ENCODE measurements at regions not wholly inside any gene's neighbourhood (a gene's known extent, or its start where the extent isn't known, plus 50 kb on each side); places are given as distances from the start of the nearest gene placed in this dataset.

GRCh38 chr6:144969602-144970272 lies 684.6 kb downstream of the UTRN start:
- H2BK12ac ChIP-seq (ENCODE audit: low read depth, low read length) = no peak overlapping the region
- 80% methylated on average over 6 of the region's 6 CpGs; no CpG with 5 or more reads in 1 of the 2 experiments for WGBS, 2 experiments (ENCODE audit: extremely low coverage in 1 of 2, insufficient coverage in 1 of 2, insufficient read length in 1 of 2, insufficient replicate concordance in 2 of 2, low coverage in 1 of 2, low lambda C conversion rate in 2 of 2, missing lambda C conversion rate in 1 of 2)
- no peak for FAIRE-seq
- TF ChIP-seq TAF7 (optimal IDR thresholded peaks at IDR 0.05; ENCODE audit: borderline replicate concordance, low read depth, low read length) = no peak
- no peak for TF ChIP-seq NRF1 (IDR thresholded peaks at IDR 0.05; ENCODE audit: low read depth, low read length)
- no peak for TF ChIP-seq HDAC2 (IDR thresholded peaks at IDR 0.05; ENCODE audit: borderline replicate concordance in 1 of 2, low read depth in 2 of 2, low read length in 2 of 2)
- TF ChIP-seq CTBP2 (IDR thresholded peaks at IDR 0.05; ENCODE audit: borderline replicate concordance, insufficient read depth, insufficient read length, low read length) = no peak
- TF ChIP-seq, protein P1, sequence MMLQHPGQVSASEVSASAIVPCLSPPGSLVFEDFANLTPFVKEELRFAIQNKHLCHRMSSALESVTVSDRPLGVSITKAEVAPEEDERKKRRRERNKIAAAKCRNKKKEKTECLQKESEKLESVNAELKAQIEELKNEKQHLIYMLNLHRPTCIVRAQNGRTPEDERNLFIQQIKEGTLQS (IDR thresholded peaks at IDR 0.05; ENCODE audit: insufficient read depth, low read depth, low read length) = no peak
- TF ChIP-seq SIX5 (IDR thresholded peaks at IDR 0.05; ENCODE audit: low read depth, low read length) = no peak
- no peak for TF ChIP-seq RFX5 (IDR thresholded peaks at IDR 0.05; ENCODE audit: borderline replicate concordance, low read depth, low read length)
- TF ChIP-seq, protein P2, sequence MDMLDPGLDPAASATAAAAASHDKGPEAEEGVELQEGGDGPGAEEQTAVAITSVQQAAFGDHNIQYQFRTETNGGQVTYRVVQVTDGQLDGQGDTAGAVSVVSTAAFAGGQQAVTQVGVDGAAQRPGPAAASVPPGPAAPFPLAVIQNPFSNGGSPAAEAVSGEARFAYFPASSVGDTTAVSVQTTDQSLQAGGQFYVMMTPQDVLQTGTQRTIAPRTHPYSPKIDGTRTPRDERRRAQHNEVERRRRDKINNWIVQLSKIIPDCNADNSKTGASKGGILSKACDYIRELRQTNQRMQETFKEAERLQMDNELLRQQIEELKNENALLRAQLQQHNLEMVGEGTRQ (IDR thresholded peaks at IDR 0.05; ENCODE audit: low read length) = no peak
- TF ChIP-seq POLR2A (IDR thresholded peaks at IDR 0.05; ENCODE audit: control extremely low read depth in 1 of 2, low read depth in 2 of 2, low read length in 2 of 2) = no peak
- no peaks in the 10 kb centered on the region for H3K23me2 ChIP-seq (ENCODE audit: low read depth, low read length)
- H4K8ac ChIP-seq (ENCODE audit: extremely low read depth, insufficient read depth, low read length) = no peak overlapping the region
- ChIA-PET POLR2A (ENCODE audit: partially characterized antibody) (no interaction called here), CTCF (ENCODE audit: partially characterized antibody) (no interaction called here)
- no peak overlapping the region for H3K4ac ChIP-seq (replicated peaks; ENCODE audit: insufficient read length, low read depth, low read length)
- H4K20me1 ChIP-seq (replicated peaks in 1 of 2; ENCODE audit: control insufficient read depth in 1 of 2, insufficient read depth in 2 of 2, low read length in 2 of 2) = no peaks in the 10 kb centered on the region
- no peak overlapping the region for H3K4me2 ChIP-seq (ENCODE audit: insufficient read depth in 1 of 2, low read depth in 2 of 2, low read length in 2 of 2)
- no peak overlapping the region for H2BK5ac ChIP-seq (ENCODE audit: low read depth, low read length)
- H2BK20ac ChIP-seq (ENCODE audit: low read length) = no peak overlapping the region
- no peaks in the 10 kb centered on the region for H3K79me1 ChIP-seq (ENCODE audit: low read depth, low read length)
- H3K79me2 ChIP-seq (ENCODE audit: control insufficient read depth in 1 of 2, insufficient read depth in 2 of 2, low read length in 2 of 2) = no peaks in the 10 kb centered on the region
- H3K9ac ChIP-seq (replicated peaks in 1 of 4; ENCODE audit: extremely low read depth in 1 of 4, low read depth in 3 of 4, low read length in 3 of 4) = no peak overlapping the region
- H3K56ac ChIP-seq (replicated peaks; ENCODE audit: insufficient read length, low read depth, low read length) = no peak overlapping the region
- no peak overlapping the region for H3K14ac ChIP-seq (ENCODE audit: insufficient read length)
- H2BK120ac ChIP-seq (replicated peaks; ENCODE audit: low read depth, low read length) = no peak overlapping the region
- H3K36me3 ChIP-seq (ENCODE audit: control insufficient read depth in 2 of 4, insufficient read depth in 4 of 4, low read length in 3 of 4) = no peaks in the 10 kb centered on the region
- H3K18ac ChIP-seq (ENCODE audit: extremely low read depth, low read length) = no peak overlapping the region
- H3K23ac ChIP-seq (ENCODE audit: insufficient read length) = no peak overlapping the region
- no peak overlapping the region for H2BK15ac ChIP-seq (ENCODE audit: low read length)
- DNase-seq (ENCODE audit: low read depth in 1 of 2, low spot score in 2 of 2) = no peak
- no peaks in the 10 kb centered on the region for H3K27me3 ChIP-seq (replicated peaks in 1 of 4; ENCODE audit: control insufficient read depth in 3 of 4, extremely low read depth in 1 of 4, insufficient read depth in 3 of 4, low read length in 3 of 4)
- H3K27ac ChIP-seq (ENCODE audit: low read depth, low read length) = no peak overlapping the region
- no peak overlapping the region for H3K4me3 ChIP-seq (ENCODE audit: extremely low read depth in 1 of 4, insufficient read depth in 2 of 4, low read depth in 3 of 4, low read length in 4 of 4)
- no peaks in the 10 kb centered on the region for H3K4me1 ChIP-seq (replicated peaks in 1 of 4; ENCODE audit: control insufficient read depth in 3 of 4, insufficient read depth in 4 of 4, low read length in 3 of 4)
- peaks cover 5 to 6% of the 10 kb centered on the region in 2 experiments; a peak in 2 of 4 replicates for H3K9me3 ChIP-seq (ENCODE audit: insufficient read depth in 2 of 2, low read depth in 1 of 2, low read length in 1 of 2)
- no peak overlapping the region for H4K5ac ChIP-seq (ENCODE audit: insufficient read length, low read depth, low read length)
- no peak overlapping the region for H4K91ac ChIP-seq (replicated peaks; ENCODE audit: insufficient read length, low read length)
- H2AFZ ChIP-seq (ENCODE audit: low read length) = no peak overlapping the region
- no peak overlapping the region for H2AK5ac ChIP-seq (ENCODE audit: low read depth, low read length)

All from H1 (cell line).